MM.1S (cell line): ENCODE measurements at regions not wholly inside any gene's neighbourhood (a gene's known extent, or its start where the extent isn't known, plus 50 kb on each side); places are given as distances from the start of the nearest gene placed in this dataset.

Experiments used
- CTCF ChIP-seq: fragments of 300-600 bp; sonication (generic); IDR thresholded peaks from 2 replicates; pipeline ENCODE4 v1.5.1; 2016; ENCODE audit warnings: antibody characterized with exemption, low read length, mixed read lengths
- EZH2 ChIP-seq: fragments of 300-600 bp; sonication (generic); optimal IDR thresholded peaks from 2 replicates; pipeline ENCODE3; 2017; ENCODE audit warnings: low read depth, mild to moderate bottlenecking, antibody characterized with exemption, low read length, mixed read lengths
- EZH2phosphoT487 ChIP-seq: fragments of 300-600 bp; sonication (generic); IDR thresholded peaks from 2 replicates; pipeline ENCODE4 v1.6.1; 2018; ENCODE audit warnings: antibody characterized with exemption, low read length

GRCh38 chr12:43029971-43030370 lies 440.4 kb upstream of the PRICKLE1 start:
- TF ChIP-seq CTCF (no peak), EZH2phosphoT487 (no peak), EZH2 (no peak)
